Tibial artery (tissue), 4 donors: ENCODE measurements at regions not wholly inside any gene's neighbourhood (a gene's known extent, or its start where the extent isn't known, plus 50 kb on each side); places are given as distances from the start of the nearest gene placed in this dataset.

Source experiments
- DNase-seq, 2 donors: peaks; one replicate each; pipeline ENCODE4 v3.0.0-alpha.2; 2019
- H3K27ac ChIP-seq, 2 donors: fragments of 200-600 bp; sonication (generic) in 1 of 2; 1 replicate in 1 of 2; 2 replicates in 1 of 2; pipeline ENCODE4 v1.5.1; 2018 to 2019; ENCODE audit warnings: mild to moderate bottlenecking in 1 of 2
- H3K27me3 ChIP-seq, 2 donors: fragments of 200-600 bp; sonication (generic) in 1 of 2; one replicate each; pipeline versions ENCODE4 v1.5.1 to v1.6.0; 2016 to 2019
- H3K36me3 ChIP-seq, 3 donors: fragments of 200-600 bp; sonication (generic) in 2 of 3; one replicate each; pipeline ENCODE4 v1.5.1; 2016 to 2019; ENCODE audit warnings: mild to moderate bottlenecking in 2 of 3
- H3K4me1 ChIP-seq, 4 donors: fragments of 200-600 bp; sonication (generic) in 2 of 4; 1 replicate in 3 of 4; 2 replicates in 1 of 4; pipeline ENCODE4 v1.5.1; 2016 to 2019
- H3K4me3 ChIP-seq, 2 donors: fragments of 200-600 bp; sonication (generic) in 1 of 2; 1 replicate in 1 of 2; 2 replicates in 1 of 2; pipeline ENCODE4 v1.5.1; 2018 to 2019; ENCODE audit warnings: mild to moderate bottlenecking in 2 of 2
- H3K9me3 ChIP-seq, 3 donors: fragments of 200-600 bp; sonication (generic) in 1 of 3; one replicate each; pipeline ENCODE4 v1.5.1; 2016 to 2019
- intact Hi-C: fragments of 100-400 bp; cut with DNase I; formaldehyde crosslinking; loops from one replicate; pipeline ENCODE4 v1.15.0; 2023; ENCODE audit warnings: low total_unique reads
- TF ChIP-seq, protein P1 (sequence below), 2 experiments: fragments of 200-600 bp in 1 of 2; fragments of 450-650 bp in 1 of 2; IDR thresholded peaks; one replicate each; pipeline ENCODE4 v1.5.1; 2017 to 2019; ENCODE audit warnings: antibody characterized with exemption in 2 of 2, mild to moderate bottlenecking in 1 of 2, moderate library complexity in 1 of 2

GRCh38 chr6:51542475-51542874, 544.9 kb downstream of the PKHD1 start:
- Histone ChIP-seq H3K27me3 (no peaks in the 10 kb centered on the region), H3K9me3 (no peaks in the 10 kb centered on the region), H3K27ac (no peak overlapping the region), H3K4me3 (no peak overlapping the region), H3K4me1 (peaks cover 0 to 5% (median 0%) of the 10 kb centered on the region in 4 donors), H3K36me3 (no peaks in the 10 kb centered on the region)
- intact Hi-C loops = no loop called here
- TF ChIP-seq, protein P1, sequence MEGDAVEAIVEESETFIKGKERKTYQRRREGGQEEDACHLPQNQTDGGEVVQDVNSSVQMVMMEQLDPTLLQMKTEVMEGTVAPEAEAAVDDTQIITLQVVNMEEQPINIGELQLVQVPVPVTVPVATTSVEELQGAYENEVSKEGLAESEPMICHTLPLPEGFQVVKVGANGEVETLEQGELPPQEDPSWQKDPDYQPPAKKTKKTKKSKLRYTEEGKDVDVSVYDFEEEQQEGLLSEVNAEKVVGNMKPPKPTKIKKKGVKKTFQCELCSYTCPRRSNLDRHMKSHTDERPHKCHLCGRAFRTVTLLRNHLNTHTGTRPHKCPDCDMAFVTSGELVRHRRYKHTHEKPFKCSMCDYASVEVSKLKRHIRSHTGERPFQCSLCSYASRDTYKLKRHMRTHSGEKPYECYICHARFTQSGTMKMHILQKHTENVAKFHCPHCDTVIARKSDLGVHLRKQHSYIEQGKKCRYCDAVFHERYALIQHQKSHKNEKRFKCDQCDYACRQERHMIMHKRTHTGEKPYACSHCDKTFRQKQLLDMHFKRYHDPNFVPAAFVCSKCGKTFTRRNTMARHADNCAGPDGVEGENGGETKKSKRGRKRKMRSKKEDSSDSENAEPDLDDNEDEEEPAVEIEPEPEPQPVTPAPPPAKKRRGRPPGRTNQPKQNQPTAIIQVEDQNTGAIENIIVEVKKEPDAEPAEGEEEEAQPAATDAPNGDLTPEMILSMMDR (IDR thresholded peaks at IDR 0.05) = no peak
- DNase-seq = no peak

DNA sequence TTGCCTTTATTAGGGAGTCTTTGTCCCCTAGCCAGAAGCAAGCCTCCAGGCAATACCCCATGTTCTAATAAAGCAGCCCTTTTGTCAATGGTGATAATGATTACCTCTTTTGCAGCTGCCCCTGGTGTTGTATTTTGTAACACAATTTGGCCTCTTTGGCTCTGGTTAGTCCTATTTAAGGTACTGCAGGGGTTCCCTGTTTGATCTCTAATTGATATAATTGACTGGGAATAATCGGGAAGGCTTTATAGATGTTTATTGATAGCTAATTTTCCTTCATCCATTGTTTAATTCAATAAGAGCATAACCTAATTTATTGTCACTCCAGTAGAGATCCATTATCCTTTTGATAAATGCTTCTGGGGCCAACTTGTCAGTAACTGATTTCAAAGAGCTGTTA, 537.2 kb downstream of the PKHD1 start:
- Histone ChIP-seq H3K4me1 (no peaks in the 10 kb centered on the region), H3K9me3 (no peaks in the 10 kb centered on the region), H3K36me3 (no peaks in the 10 kb centered on the region), H3K27me3 (no peaks in the 10 kb centered on the region), H3K27ac (no peak overlapping the region), H3K4me3 (no peak overlapping the region)
- TF ChIP-seq, protein P1 (IDR thresholded peaks at IDR 0.05) = no peak
- no peak for DNase-seq
- intact Hi-C loops = no loop called here

DNA sequence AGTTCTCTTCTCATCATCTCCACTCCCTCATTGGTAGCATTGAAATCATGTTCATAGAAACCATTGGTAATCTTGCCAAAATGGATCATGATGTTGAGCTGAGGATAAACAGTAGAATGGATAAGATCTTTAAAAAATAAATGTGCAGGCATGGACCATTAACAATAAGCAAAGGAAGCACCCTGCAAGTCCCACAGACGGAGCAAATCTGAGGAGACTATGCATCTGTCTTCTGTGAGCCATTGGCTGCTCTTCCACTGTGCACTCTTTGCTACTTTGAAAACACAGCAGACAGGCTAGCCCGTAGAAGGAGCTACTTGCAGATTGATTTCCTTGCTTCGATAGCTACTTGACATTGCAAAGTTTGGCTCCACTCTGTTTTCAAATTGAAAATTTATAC, 535.0 kb downstream of the PKHD1 start:
- H3K9me3 ChIP-seq = no peaks in the 10 kb centered on the region
- no peak overlapping the region for H3K27ac ChIP-seq
- TF ChIP-seq, protein P1 (IDR thresholded peaks at IDR 0.05) = no peak
- H3K36me3 ChIP-seq = no peaks in the 10 kb centered on the region
- intact Hi-C loops = no loop called here
- no peaks in the 10 kb centered on the region for H3K27me3 ChIP-seq
- DNase-seq = no peak
- H3K4me3 ChIP-seq = no peak overlapping the region
- H3K4me1 ChIP-seq = no peaks in the 10 kb centered on the region

DNA sequence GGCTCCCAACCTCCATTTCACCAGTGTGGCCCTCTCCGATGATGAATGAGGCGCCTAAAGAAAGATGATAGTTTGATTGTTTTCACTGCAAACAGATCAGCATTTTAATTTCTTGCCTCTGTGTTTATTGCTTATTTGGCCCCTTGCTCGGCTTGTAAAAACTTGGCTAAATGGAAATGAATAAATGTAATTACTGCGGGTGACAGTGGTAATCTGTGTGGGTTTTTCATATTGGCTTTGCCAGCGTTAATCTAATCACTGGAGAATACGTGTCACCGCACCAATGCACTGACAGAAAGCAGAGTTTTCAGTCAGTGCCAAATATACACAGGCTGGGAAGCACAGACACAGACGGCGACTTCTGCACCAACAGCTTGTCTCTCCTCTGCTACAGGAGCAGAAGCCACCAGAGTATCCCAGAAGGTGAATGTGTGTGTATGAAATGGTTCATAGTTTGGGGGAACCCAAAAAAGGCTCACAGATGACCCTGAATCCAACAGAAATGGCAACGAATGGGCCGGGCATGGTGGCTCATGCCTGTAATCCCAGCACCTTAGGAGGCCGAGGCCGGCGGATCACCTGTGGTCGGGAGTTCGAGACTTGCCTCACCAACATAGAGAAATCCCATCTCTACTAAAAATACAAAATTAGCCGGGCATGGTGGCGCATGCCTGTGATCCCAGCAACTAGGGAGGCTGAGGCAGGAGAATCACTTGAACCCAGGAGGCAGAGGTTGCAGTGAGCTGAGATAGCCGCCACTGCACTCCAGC, 534.0 kb downstream of the PKHD1 start:
- Histone ChIP-seq H3K27me3 (no peaks in the 10 kb centered on the region), H3K36me3 (no peaks in the 10 kb centered on the region), H3K4me1 (no peaks in the 10 kb centered on the region), H3K4me3 (no peak overlapping the region), H3K9me3 (no peaks in the 10 kb centered on the region), H3K27ac (no peak overlapping the region)
- DNase-seq = no peak
- intact Hi-C loops = no loop called here
- TF ChIP-seq, protein P1 (IDR thresholded peaks at IDR 0.05) = no peak

- DNase-seq = no peak
- Histone ChIP-seq H3K9me3 (no peaks in the 10 kb centered on the region), H3K4me1 (no peaks in the 10 kb centered on the region), H3K27ac (no peak overlapping the region), H3K36me3 (no peaks in the 10 kb centered on the region), H3K4me3 (no peak overlapping the region), H3K27me3 (no peaks in the 10 kb centered on the region)
- TF ChIP-seq, protein P1 (IDR thresholded peaks at IDR 0.05) = no peak
- intact Hi-C loops = no loop called here
Measured at GRCh38 chr6:51554029-51554428, 533.4 kb downstream of the PKHD1 start.
